Stomach (tissue), 4 donors: ENCODE measurements at regions not wholly inside any gene's neighbourhood (a gene's known extent, or its start where the extent isn't known, plus 50 kb on each side); places are given as distances from the start of the nearest gene placed in this dataset.

Experiments used
- EP300 ChIP-seq: sonication (generic); formaldehyde crosslinking; IDR thresholded peaks from one replicate; pipeline ENCODE4 v1.6.1; 2017; ENCODE audit warnings: antibody characterized with exemption
- POLR2A ChIP-seq, 4 donors: fragments of 450-650 bp; IDR thresholded peaks; one replicate each; pipeline ENCODE4 v1.6.1; 2016; ENCODE audit warnings: antibody characterized with exemption in 4 of 4, control low read depth in 2 of 4, mild to moderate bottlenecking in 1 of 4, moderate library complexity in 1 of 4
- POLR2AphosphoS5 ChIP-seq, 3 donors: sonication (generic); formaldehyde crosslinking; IDR thresholded peaks; one replicate each; pipeline ENCODE4 v1.6.1; 2016; ENCODE audit warnings: antibody characterized with exemption in 3 of 3
- TF ChIP-seq, protein P1 (sequence below), 7 experiments: fragments of 450-650 bp in 4 of 7; fragments of 200-600 bp in 3 of 7; sonication (generic) in 3 of 7; IDR thresholded peaks; one replicate each; pipeline ENCODE4 v1.5.1; 2016 to 2019; ENCODE audit warnings: antibody characterized with exemption in 7 of 7, control low read depth in 2 of 7, mild to moderate bottlenecking in 1 of 7

DNA sequence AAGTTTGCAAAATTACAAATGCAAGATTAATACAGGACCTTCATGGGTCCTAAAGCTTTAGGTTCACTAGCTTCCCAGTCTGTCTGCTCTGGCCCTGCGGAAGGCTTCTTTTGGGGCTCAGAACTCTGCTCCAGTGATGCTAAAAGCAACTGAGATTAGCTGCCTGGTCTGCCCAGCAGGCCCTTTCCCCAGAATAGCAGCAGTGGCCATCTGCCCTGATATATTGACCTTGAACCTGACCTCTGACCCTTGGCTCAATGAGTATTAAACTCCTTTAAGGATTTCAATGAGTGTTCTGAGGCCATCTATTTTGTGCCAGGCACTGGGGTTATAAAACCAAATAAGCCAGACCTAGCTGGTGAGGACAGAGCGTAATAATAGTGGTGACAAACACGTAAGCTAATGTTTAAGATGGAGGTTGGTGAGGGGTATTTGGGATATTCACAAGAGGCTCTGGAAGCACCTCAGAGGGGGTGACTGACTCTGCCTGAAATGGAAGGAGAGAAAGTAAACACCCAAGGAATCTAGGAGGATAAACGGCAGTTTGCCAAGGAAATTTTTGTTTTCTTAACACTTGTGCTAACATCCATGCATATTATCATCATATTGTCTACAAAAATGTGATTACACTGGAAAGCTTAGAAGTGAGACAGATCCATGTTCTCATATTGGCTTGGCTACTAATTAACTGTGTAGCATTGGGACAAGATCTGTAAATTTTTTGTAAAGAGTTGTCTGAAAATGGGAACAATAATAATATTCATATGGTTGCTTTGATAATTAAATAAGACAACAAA, 50.4 kb upstream of the LCLAT1 start:
- TF ChIP-seq, protein P1, sequence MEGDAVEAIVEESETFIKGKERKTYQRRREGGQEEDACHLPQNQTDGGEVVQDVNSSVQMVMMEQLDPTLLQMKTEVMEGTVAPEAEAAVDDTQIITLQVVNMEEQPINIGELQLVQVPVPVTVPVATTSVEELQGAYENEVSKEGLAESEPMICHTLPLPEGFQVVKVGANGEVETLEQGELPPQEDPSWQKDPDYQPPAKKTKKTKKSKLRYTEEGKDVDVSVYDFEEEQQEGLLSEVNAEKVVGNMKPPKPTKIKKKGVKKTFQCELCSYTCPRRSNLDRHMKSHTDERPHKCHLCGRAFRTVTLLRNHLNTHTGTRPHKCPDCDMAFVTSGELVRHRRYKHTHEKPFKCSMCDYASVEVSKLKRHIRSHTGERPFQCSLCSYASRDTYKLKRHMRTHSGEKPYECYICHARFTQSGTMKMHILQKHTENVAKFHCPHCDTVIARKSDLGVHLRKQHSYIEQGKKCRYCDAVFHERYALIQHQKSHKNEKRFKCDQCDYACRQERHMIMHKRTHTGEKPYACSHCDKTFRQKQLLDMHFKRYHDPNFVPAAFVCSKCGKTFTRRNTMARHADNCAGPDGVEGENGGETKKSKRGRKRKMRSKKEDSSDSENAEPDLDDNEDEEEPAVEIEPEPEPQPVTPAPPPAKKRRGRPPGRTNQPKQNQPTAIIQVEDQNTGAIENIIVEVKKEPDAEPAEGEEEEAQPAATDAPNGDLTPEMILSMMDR (IDR thresholded peaks at IDR 0.05), result no peak
- TF ChIP-seq POLR2AphosphoS5 (IDR thresholded peaks at IDR 0.05), result no peak
- no peak for TF ChIP-seq EP300
- no peak for TF ChIP-seq POLR2A (IDR thresholded peaks at IDR 0.05)
